ENCODE measurements at regions not wholly inside any gene's neighbourhood (a gene's known extent, or its start where the extent isn't known, plus 50 kb on each side); places are given as distances from the start of the nearest gene placed in this dataset.

DNA sequence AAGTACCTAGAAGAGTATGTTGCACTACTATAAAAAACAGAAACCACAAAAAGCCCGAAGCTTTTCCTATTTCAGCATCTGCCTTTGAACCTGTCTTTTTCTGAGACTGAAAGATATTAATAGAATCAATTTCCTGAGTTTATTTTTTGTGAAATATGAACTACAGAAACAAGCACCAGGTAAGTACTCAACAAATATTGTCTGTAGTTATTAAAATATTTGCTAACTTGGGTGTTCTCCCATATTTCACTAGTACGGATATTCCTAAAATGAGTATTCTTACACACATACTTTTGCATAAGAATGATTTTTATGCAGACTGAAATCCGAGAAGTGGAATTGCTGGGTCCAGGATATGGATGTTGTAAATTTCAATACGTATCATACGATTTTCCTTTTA lies 188.0 kb downstream of the OR4C45 start:
- TF ChIP-seq ZNF114 (tag by site-specific recombination; IDR thresholded peaks at IDR 0.05) (no peak), ZBTB21 (tag by site-specific recombination; IDR thresholded peaks at IDR 0.05) (no peak), YY2 (tag by site-specific recombination; IDR thresholded peaks at IDR 0.05) (no peak), MEIS1 (CRISPR knock-in tag; IDR thresholded peaks at IDR 0.05; ENCODE audit: borderline replicate concordance) (no peak), ZNF274 (IDR thresholded peaks at IDR 0.05; ENCODE audit: low read length) (no peak), ZNF274 (tag by site-specific recombination; IDR thresholded peaks at IDR 0.05; ENCODE audit: borderline replicate concordance) (no peak), ZNF132 (tag by site-specific recombination; IDR thresholded peaks at IDR 0.05; ENCODE audit: borderline replicate concordance) (no peak), GLIS2 (tag by site-specific recombination; IDR thresholded peaks at IDR 0.05) (no peak)
- TF ChIP-seq, protein P1, sequence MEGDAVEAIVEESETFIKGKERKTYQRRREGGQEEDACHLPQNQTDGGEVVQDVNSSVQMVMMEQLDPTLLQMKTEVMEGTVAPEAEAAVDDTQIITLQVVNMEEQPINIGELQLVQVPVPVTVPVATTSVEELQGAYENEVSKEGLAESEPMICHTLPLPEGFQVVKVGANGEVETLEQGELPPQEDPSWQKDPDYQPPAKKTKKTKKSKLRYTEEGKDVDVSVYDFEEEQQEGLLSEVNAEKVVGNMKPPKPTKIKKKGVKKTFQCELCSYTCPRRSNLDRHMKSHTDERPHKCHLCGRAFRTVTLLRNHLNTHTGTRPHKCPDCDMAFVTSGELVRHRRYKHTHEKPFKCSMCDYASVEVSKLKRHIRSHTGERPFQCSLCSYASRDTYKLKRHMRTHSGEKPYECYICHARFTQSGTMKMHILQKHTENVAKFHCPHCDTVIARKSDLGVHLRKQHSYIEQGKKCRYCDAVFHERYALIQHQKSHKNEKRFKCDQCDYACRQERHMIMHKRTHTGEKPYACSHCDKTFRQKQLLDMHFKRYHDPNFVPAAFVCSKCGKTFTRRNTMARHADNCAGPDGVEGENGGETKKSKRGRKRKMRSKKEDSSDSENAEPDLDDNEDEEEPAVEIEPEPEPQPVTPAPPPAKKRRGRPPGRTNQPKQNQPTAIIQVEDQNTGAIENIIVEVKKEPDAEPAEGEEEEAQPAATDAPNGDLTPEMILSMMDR (tag by site-specific recombination; IDR thresholded peaks at IDR 0.05), result no peak
- TF ChIP-seq, protein P2, sequence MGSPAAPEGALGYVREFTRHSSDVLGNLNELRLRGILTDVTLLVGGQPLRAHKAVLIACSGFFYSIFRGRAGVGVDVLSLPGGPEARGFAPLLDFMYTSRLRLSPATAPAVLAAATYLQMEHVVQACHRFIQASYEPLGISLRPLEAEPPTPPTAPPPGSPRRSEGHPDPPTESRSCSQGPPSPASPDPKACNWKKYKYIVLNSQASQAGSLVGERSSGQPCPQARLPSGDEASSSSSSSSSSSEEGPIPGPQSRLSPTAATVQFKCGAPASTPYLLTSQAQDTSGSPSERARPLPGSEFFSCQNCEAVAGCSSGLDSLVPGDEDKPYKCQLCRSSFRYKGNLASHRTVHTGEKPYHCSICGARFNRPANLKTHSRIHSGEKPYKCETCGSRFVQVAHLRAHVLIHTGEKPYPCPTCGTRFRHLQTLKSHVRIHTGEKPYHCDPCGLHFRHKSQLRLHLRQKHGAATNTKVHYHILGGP (tag by site-specific recombination; IDR thresholded peaks at IDR 0.05), result no peak
